ENCODE measurements at regions not wholly inside any gene's neighbourhood (a gene's known extent, or its start where the extent isn't known, plus 50 kb on each side); places are given as distances from the start of the nearest gene placed in this dataset.

DNA sequence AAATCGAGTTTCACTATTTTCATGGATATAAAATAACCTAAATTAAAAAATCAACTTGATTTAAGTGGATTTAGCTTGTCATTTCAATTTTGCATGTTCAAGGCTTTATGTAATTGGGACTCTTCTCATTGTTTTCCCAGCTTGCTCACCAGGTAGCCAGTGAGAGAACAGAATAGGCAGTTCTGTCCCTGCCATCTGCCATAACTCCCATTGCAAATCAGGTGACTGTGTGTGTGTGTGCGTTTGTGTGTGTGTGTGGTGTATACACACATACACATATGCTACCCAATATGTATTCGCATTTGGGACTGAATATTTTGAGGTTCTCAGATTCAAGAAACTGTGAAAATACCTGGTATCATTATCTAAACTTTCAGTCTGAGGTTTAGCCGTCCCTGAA, 1069.8 kb downstream of the IGSF11 start:
- no peak for TF ChIP-seq POLR2A (IDR thresholded peaks at IDR 0.05)
- TF ChIP-seq, protein P1, sequence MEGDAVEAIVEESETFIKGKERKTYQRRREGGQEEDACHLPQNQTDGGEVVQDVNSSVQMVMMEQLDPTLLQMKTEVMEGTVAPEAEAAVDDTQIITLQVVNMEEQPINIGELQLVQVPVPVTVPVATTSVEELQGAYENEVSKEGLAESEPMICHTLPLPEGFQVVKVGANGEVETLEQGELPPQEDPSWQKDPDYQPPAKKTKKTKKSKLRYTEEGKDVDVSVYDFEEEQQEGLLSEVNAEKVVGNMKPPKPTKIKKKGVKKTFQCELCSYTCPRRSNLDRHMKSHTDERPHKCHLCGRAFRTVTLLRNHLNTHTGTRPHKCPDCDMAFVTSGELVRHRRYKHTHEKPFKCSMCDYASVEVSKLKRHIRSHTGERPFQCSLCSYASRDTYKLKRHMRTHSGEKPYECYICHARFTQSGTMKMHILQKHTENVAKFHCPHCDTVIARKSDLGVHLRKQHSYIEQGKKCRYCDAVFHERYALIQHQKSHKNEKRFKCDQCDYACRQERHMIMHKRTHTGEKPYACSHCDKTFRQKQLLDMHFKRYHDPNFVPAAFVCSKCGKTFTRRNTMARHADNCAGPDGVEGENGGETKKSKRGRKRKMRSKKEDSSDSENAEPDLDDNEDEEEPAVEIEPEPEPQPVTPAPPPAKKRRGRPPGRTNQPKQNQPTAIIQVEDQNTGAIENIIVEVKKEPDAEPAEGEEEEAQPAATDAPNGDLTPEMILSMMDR (IDR thresholded peaks at IDR 0.05), result no peak
- no peak for TF ChIP-seq POLR2AphosphoS5 (IDR thresholded peaks at IDR 0.05)
- no peak for TF ChIP-seq EP300 (IDR thresholded peaks at IDR 0.05; ENCODE audit: low read depth)
- WGBS, 2 donors (ENCODE audit: low coverage in 1 of 2), result 72 to 85% methylated on average over 4 of the region's 4 CpGs
- Histone ChIP-seq H3K4me3 (no peak overlapping the region), H3K4me1 (no peaks in the 10 kb centered on the region), H3K27me3 (no peaks in the 10 kb centered on the region), H3K36me3 (no peaks in the 10 kb centered on the region), H3K27ac (no peak overlapping the region), H3K9me3 (no peaks in the 10 kb centered on the region)
- intact Hi-C loops (cut with DNase I; ENCODE audit: low total_unique reads) (no loop called here), in situ Hi-C loops (cut with MboI; ENCODE audit: low pct_ligation_motif_present in 1 of 4, low pct_unique_long_range_greater_than_20kb in 1 of 4, low sequenced_read_pairs in 3 of 4) (no loop called here)
- DNase-seq, result no peak

DNA sequence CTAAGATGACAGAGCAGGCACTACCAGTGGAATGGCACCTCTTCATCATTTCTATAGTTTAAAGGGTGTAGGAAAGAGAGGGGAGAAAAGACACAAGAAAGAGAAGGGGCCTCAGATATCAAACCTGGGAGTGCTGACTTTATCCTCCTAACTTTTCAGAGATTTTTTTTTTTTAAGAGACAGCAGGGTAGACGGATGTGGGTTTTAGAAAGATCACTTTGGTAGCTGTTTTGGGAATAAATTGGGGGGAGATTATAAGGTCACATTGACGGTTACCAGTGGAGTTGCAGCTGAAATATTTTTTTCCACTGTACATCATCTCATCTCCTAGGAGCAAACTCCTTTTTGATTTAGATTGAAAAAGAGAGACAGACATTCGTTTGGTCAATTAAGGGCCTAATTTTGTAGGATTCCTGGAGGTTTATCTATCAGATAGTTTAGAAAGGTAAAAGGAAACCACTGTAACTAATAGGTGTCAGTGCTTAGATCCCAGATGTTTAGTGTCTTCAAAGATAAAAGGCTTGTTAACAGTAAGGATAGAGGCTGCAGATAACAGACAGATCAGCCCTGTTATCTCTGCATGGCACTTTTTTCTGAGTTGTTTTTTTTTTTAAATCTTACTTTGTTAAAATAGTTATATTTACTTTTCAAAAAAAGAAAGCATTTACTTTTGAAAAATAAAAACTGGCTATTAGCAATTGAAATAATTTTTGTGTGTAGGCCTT, 1057.0 kb downstream of the IGSF11 start:
- TF ChIP-seq EP300 (IDR thresholded peaks at IDR 0.05; ENCODE audit: low read depth) (no peak), POLR2AphosphoS5 (IDR thresholded peaks at IDR 0.05) (no peak), POLR2A (IDR thresholded peaks at IDR 0.05) (no peak)
- TF ChIP-seq, protein P1 (IDR thresholded peaks at IDR 0.05), result no peak

DNA sequence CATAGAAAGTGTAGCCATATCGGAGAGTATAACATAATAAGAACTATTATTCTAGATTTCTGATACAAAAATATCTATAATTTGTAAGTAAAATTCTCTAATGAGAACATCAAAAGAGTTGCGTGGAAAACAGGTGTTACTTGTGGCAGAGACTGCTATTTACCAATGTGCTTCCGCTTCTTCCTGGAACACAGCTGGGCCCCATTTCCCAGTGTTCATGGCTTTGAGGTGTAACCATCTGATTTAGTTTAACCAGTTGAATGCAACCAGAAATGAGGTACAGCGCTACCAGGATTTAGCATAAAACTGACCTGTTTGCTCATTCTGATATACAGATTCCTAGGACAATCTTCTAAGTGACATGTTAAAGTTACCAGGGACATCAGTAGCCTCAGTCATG, 1055.2 kb downstream of the IGSF11 start:
- no peak for DNase-seq
- Histone ChIP-seq H3K27ac (no peak overlapping the region), H3K36me3 (no peaks in the 10 kb centered on the region), H3K9me3 (no peaks in the 10 kb centered on the region), H3K27me3 (no peaks in the 10 kb centered on the region), H3K4me1 (no peaks in the 10 kb centered on the region), H3K4me3 (no peak overlapping the region)
- TF ChIP-seq POLR2AphosphoS5 (IDR thresholded peaks at IDR 0.05) (no peak), POLR2A (IDR thresholded peaks at IDR 0.05) (no peak)
- TF ChIP-seq, protein P1 (IDR thresholded peaks at IDR 0.05), result no peak
- intact Hi-C loops (cut with DNase I; ENCODE audit: low total_unique reads) (loop anchor here (10.0 kb wide), 1 partner anchor 1875 kb away; no protein-coding TSS in a partner anchor), in situ Hi-C loops (cut with MboI; ENCODE audit: low pct_ligation_motif_present in 1 of 4, low pct_unique_long_range_greater_than_20kb in 1 of 4, low sequenced_read_pairs in 3 of 4) (no loop called here)
- 94 to 99% methylated on average over 4 of the region's 4 CpGs for WGBS, 2 donors (ENCODE audit: low coverage in 1 of 2)

More for the DNA sequence above, 1057.0 kb downstream of the IGSF11 start:
- intact Hi-C loops (cut with DNase I; ENCODE audit: low total_unique reads) (loop anchor here (10.0 kb wide), 1 partner anchor 1873 kb away; no protein-coding TSS in a partner anchor), in situ Hi-C loops (cut with MboI; ENCODE audit: low pct_ligation_motif_present in 1 of 4, low pct_unique_long_range_greater_than_20kb in 1 of 4, low sequenced_read_pairs in 3 of 4) (no loop called here)
- Histone ChIP-seq H3K27ac (no peak overlapping the region), H3K36me3 (no peaks in the 10 kb centered on the region), H3K27me3 (no peaks in the 10 kb centered on the region), H3K4me3 (no peak overlapping the region), H3K4me1 (no peaks in the 10 kb centered on the region), H3K9me3 (no peaks in the 10 kb centered on the region)
- DNase-seq, result no peak
- 77 to 83% methylated on average over 3 of the region's 3 CpGs for WGBS, 2 donors (ENCODE audit: low coverage in 1 of 2)

DNA sequence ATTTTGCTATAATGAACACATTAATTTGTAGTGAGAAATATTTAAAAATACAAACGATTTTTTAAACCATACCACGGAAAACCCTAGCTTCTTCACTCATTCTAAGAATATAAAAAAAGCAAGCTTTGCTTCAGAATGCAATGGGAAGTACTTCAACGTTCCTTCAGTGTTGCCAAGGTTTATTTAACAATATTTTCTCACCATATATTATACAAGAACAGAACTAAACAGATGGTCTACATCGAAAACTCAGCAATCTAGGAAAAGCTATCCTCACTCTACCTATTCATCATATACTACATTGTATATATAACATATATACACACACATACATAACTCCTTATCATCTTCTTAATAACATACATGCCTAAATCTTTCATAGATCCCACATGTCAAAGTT, 1047.4 kb downstream of the IGSF11 start:
- Histone ChIP-seq H3K4me3 (no peak overlapping the region), H3K27me3 (no peaks in the 10 kb centered on the region), H3K36me3 (no peaks in the 10 kb centered on the region), H3K27ac (no peak overlapping the region), H3K4me1 (no peaks in the 10 kb centered on the region), H3K9me3 (no peaks in the 10 kb centered on the region)
- intact Hi-C loops (cut with DNase I; ENCODE audit: low total_unique reads) (no loop called here), in situ Hi-C loops (cut with MboI; ENCODE audit: low pct_ligation_motif_present in 1 of 4, low pct_unique_long_range_greater_than_20kb in 1 of 4, low sequenced_read_pairs in 3 of 4) (no loop called here)
- WGBS, 2 donors (ENCODE audit: low coverage in 1 of 2), result 43 to 47% methylated on average over 4 of the region's 4 CpGs
- TF ChIP-seq POLR2A (IDR thresholded peaks at IDR 0.05) (no peak), EP300 (IDR thresholded peaks at IDR 0.05; ENCODE audit: low read depth) (no peak), POLR2AphosphoS5 (IDR thresholded peaks at IDR 0.05) (no peak)
- TF ChIP-seq, protein P1 (IDR thresholded peaks at IDR 0.05), result no peak
- DNase-seq, result no peak

All from transverse colon (tissue), 4 donors.